HG02588 (cell line): ENCODE measurements at regions not wholly inside any gene's neighbourhood (a gene's known extent, or its start where the extent isn't known, plus 50 kb on each side); places are given as distances from the start of the nearest gene placed in this dataset.

Experiments
- ATAC-seq: cut with Tn5 transposase; IDR thresholded peaks from one replicate; pipeline ENCODE4 v1.9.1; 2021; ENCODE audit warnings: mild to moderate bottlenecking, moderate library complexity; ENCODE audit not compliant: unreplicated experiment

- ATAC-seq, result no peak
Observed at GRCh38 chr4:182140547-182140946, 102.7 kb upstream of the TENM3 start.

- ATAC-seq, result no peak
Observed at GRCh38 chr4:182141061-182141460, 102.1 kb upstream of the TENM3 start.

DNA sequence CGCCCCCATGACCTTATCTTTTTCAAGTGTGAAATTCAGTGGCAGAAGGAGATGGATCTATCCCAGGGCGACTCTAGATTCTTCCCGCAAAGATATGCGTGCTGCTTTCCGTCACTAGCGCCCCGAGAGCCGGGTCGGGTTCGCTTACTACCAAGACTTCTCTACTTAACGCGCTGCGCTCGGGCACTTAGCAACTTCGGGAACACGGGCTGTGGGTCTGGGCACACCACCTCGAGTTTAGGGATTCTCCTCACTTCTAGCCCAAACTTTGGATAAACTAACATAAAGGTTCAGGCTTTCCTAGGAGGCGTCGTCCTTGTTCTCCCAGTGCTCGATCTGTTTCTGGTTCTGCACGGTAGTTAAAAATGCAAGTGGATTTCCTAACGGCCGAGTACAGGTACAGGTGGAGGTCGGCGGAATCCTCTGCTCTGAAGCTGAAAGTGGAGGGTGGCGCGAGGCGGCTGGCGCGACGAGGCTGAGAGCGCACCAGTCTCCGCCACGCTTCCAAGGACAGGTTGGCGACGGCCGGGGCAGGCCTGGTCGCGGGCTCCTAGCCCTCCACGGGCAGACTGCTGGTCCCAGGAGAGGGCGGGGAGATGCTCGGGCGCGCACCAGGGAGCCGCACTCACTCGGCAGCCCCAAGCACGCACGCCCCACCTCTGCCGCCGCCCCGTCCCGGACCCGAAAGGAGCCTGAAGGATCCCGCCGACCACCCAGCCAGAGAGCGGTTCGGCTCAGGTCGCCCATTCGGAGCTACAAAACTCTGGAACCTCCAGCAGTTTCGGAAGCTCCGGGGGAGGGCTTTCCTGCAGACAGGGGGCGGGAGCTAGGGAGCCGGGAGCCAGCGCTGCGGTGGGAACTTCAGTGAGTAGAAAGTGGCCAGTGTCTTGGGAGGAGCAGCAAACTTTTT lies 100.8 kb upstream of the TENM3 start:
- ATAC-seq, result no peak

- no peak for ATAC-seq
Observed at GRCh38 chr4:182143086-182143821, 99.9 kb upstream of the TENM3 start.

DNA sequence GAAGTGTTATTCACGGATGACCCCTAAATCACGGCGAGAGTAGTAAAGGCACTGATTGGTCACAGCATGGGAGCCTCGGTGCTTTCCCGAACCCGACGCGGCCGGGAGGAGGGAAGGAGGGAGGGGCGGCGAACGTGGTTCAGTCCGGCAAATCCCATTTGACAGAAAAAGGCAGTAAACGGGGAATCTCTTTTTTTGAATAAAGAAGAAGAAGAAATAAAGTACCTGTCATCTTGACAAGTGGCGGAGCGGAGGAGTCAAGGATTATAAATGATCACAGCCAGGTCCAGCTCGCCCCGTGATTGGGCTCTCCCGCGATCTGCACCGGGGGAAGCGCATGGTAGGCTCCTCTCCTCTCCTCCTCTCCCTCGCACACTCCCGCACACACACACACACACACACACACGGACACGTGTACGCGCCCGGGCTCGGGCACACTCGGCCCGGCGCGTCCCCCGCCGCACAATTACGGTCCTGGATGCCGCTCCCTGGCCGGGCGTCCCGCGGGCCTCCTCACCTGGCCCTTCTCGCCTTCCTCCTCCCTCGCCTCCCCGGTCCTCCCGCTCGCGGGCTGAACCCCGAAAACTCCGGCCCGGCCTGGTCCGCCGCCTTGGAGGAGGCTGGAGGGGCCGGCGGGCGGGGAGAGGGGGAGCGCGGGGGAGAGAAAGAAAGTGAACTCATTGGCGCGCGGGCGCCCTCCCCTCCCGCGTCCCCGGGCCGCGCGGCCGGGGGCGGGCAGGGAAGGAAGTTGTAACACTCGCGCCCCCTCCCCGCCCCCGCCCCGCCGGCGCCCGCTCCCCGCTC lies 99.2 kb upstream of the TENM3 start:
- ATAC-seq, result peak; percentile 20

GRCh38 chr4:182144626-182145333 lies 98.4 kb upstream of the TENM3 start:
- ATAC-seq, result peak; percentile 35

- no peak for ATAC-seq
Observed at GRCh38 chr4:182145334-182145905, 97.8 kb upstream of the TENM3 start.

GRCh38 chr4:182147391-182147790 lies 95.8 kb upstream of the TENM3 start:
- ATAC-seq, result no peak

DNA sequence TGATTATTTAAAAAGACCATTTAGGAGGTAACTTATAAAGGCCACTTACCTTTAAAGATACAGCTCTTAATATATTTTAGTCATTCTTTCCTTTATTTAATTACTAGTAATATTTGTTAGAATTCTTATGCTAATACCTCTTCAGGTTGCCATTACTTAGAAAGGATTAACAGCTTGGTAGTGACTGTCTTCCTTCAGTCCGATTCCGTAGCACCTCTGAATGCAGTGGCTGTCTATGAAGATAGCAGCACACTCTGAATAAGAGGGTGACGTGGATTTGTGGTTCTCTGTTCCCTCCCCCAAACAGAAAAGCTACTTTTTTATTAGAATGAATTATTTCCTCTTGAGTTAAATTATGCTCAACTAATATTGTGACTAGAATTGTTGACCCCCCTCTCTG lies 92.6 kb upstream of the TENM3 start:
- no peak for ATAC-seq

DNA sequence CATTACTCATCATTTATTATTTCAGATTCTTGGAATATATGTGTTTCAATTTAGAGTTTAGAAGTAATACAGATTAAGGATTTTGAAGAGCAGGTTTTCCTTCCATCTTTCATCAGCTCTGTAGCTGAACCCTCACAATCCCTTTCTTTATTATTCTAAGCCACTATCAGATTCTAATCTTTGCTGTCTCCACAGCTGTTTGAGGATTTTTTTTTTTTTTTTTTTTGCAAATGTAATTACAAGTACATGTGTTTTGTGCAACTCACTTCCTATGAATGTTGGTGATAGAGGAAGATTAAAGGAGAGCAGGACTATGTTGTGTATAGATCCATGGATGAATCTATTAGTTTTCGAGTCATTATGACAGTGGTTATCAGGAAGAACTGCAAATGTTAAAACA lies 87.4 kb upstream of the TENM3 start:
- no peak for ATAC-seq

- ATAC-seq, result no peak
Observed at GRCh38 chr4:182163180-182163579, 80.0 kb upstream of the TENM3 start.

DNA sequence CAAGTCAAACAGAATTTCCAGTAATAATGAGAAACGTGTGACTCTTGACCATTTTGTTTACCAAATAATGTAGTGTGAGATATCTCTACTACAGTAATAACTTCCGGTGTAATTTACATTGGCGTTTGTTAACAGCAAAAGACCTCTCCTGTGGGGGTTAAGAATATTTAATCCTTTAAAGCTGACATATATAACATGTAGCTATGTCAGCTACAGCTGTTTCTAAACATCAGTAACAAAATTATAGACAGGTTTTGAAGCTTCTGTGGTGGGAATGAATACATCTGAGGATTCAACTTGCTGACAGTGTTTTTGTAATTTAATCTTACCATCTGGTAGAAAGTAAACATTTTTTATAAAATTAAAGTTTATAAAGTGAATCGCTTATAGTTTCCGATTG lies 73.6 kb upstream of the TENM3 start:
- no peak for ATAC-seq

- ATAC-seq, result no peak
Observed at GRCh38 chr4:182169987-182170386, 73.2 kb upstream of the TENM3 start.

DNA sequence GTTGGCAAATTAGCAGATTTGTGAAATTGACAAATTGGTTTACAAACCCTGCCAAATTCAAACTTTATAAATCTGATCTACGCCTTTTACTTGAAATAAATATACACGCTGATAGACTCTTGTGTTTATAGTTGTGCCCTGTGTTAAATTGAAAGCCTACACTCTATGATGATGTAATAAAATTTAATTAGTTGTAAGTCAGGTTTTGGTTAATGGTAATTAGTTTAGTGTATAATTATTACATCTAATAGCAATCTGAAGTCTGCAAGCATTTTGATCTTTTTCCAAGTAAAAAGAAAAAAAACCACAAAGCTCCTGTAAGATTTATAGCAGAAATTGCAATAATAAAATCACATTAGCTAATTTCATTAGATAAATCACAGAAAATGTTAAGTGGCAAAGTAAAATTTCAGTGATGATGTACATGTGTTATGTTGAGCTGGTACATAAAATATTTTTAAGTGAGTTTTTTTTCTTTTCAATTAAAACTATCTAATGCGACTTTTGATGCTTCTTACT lies 72.7 kb upstream of the TENM3 start:
- no peak for ATAC-seq

DNA sequence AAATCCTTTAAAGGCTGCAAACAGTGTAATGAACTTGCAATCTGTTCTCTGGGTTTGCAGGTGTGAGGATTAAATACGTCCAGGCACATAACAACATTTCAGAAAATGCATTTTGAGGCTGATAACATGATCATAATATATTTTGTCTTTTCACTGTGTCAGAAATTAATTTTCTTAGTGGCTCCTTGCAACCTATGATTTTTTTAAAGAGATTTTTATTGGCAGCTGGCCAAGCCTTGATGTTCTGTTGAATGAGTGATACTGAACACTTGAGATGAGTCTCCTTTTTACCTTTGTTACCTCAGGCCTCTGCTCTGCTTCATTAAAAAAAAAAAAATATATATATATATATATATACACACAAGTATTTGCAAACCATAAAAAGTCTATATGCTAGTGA lies 68.2 kb upstream of the TENM3 start:
- ATAC-seq, result no peak

DNA sequence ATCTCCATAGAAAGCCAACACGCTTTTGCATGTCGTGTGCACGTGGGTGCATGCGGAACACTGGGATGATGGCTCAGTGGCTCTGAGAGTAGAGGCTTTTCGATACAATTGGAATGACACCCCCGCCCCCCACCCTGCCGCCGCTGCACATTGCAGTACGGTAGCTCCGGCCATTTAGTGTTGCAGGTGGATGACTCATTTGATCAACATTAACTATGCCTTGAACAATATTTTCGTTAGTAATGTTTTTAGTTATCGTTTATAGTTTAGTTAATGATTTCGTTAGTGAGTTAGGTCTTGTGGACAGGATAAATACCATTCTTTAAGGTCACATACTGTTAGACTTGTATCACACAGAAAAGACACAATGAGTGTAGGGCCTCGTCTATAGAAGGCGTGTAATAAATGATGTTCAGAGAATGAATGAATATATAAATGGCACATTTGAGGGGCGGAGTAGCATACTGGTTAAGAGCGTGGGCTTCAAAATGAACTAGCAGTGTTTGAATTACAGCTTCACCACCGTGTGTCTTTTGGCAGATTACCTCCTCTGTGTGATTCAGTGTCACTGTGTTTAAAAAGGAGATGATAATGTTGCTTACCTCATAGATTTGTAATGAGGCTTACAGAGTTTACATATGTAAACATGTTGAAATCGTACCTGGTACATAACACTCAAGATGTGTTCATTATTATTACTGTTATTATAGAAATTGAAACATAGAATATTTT lies 67.2 kb upstream of the TENM3 start:
- ATAC-seq, result no peak

GRCh38 chr4:182177166-182177565 lies 66.0 kb upstream of the TENM3 start:
- no peak for ATAC-seq

DNA sequence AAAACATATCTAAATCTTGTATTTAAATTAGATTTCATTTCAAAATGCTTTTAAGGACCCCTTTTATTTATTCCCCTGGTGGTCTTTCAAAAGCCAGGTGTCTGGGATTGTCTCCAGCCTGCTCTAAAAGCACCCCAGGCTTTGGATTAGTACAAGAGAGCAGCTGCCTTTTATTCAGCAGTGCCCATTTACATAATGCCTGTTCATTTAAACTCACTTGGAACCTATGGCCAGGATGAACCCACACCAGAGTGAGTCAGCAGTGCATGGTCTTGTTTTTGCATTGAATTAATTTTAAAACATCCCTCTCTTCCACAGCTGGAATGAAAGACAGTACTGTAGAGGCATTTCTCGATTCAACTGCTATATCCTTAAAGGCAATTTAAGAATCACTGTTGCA lies 64.1 kb upstream of the TENM3 start:
- no peak for ATAC-seq

DNA sequence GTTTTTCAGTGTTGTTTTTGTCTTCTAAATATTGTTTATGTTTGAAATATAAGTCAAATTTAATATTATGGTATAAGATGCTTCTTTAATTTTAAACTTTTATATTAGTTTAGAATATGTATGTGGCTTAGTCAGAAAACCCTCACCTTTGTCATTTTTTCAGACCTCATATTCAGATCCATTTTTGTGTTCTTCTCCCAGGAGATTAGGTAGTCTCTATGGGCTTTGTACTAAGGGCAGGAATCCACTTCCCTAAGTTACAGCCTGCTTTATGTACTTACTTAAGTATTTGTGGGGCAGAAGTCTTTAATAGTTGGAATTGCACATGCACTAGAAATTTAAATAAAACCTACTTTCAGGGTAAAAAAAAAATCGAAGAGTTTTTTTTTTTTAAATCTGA lies 63.5 kb upstream of the TENM3 start:
- no peak for ATAC-seq

DNA sequence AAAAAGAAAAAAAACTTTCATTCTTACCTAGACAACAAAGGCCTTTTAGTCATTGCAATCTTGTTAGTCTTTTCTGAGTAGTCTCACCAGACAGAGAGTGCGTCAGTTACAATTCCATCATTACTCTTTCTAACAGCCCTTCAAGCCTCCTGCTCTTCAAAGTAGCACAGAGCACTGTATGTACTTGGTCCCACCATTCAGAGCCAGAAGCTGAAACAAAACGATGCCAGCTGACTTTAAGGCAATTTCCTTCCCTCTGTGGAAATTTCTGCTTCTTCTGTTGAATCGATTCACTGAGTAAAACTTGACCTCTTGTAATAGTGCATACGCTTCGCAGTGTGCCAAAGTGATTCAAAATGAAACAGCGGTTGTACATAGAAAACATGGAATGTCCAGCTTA lies 57.7 kb upstream of the TENM3 start:
- no peak for ATAC-seq
